Stimulated activated CD4-positive, alpha-beta T cell treated with anti-CD3 and anti-CD28 coated beads, TNF-alpha, amount 100 ng/mL, for 4 hours (primary cell): ENCODE measurements at regions not wholly inside any gene's neighbourhood (a gene's known extent, or its start where the extent isn't known, plus 50 kb on each side); places are given as distances from the start of the nearest gene placed in this dataset.

ENCODE experiments used
- DNase-seq, 3 experiments: peaks; one replicate each; pipeline ENCODE4 v3.0.0-alpha.2; 2020; ENCODE audit warnings: low read depth in 3 of 3

GRCh38 chr14:54207476-54208462 lies 189.0 kb upstream of the CDKN3 start:
- DNase-seq, result no peak

GRCh38 chr14:54208751-54209150 lies 188.1 kb upstream of the CDKN3 start:
- DNase-seq, result no peak

GRCh38 chr14:54209511-54210250 lies 187.1 kb upstream of the CDKN3 start:
- DNase-seq, result no peak

GRCh38 chr14:54211551-54212308 lies 185.1 kb upstream of the CDKN3 start:
- DNase-seq, result no peak

- DNase-seq, result no peak
These were observed 183.3 kb upstream of the CDKN3 start for GRCh38 chr14:54213536-54213935.

GRCh38 chr14:54216827-54217226 lies 180.0 kb upstream of the CDKN3 start:
- DNase-seq, result no peak

- DNase-seq, result no peak
These were observed 177.3 kb upstream of the CDKN3 start for GRCh38 chr14:54219261-54220070.

GRCh38 chr14:54220071-54220703 lies 176.6 kb upstream of the CDKN3 start:
- DNase-seq, result no peak

GRCh38 chr14:54220704-54221431 lies 175.9 kb upstream of the CDKN3 start:
- no peak for DNase-seq

GRCh38 chr14:54221432-54221803 lies 175.4 kb upstream of the CDKN3 start:
- DNase-seq, result no peak

GRCh38 chr14:54221971-54222370 lies 174.8 kb upstream of the CDKN3 start:
- no peak for DNase-seq

- DNase-seq, result no peak
These were observed 172.9 kb upstream of the CDKN3 start for GRCh38 chr14:54223831-54224402.

GRCh38 chr14:54225457-54226060 lies 171.2 kb upstream of the CDKN3 start:
- DNase-seq, result no peak

GRCh38 chr14:54226103-54226502 lies 170.7 kb upstream of the CDKN3 start:
- DNase-seq, result no peak

GRCh38 chr14:54226558-54226957 lies 170.2 kb upstream of the CDKN3 start:
- no peak for DNase-seq

GRCh38 chr14:54229136-54229535 lies 167.7 kb upstream of the CDKN3 start:
- DNase-seq, result no peak

- no peak for DNase-seq
These were observed 166.2 kb upstream of the CDKN3 start for GRCh38 chr14:54230645-54231044.

- DNase-seq, result no peak
These were observed 164.1 kb upstream of the CDKN3 start for GRCh38 chr14:54232735-54233134.

- no peak for DNase-seq
These were observed 155.3 kb upstream of the CDKN3 start for GRCh38 chr14:54241517-54241916.
